ENCODE measurements at regions not wholly inside any gene's neighbourhood (a gene's known extent, or its start where the extent isn't known, plus 50 kb on each side); places are given as distances from the start of the nearest gene placed in this dataset.

- Histone ChIP-seq H3K79me2 (replicated peaks; ENCODE audit: insufficient read depth) (no peaks in the 10 kb centered on the region), H4K20me1 (replicated peaks; ENCODE audit: insufficient read depth) (no peaks in the 10 kb centered on the region), H3K4me3 (no peak overlapping the region), H2AFZ (no peak overlapping the region), H3F3A (replicated peaks; ENCODE audit: low read depth) (no peaks in the 10 kb centered on the region), H3K4me1 (ENCODE audit: insufficient read depth) (peaks cover 7% of the 10 kb centered on the region), H3K27ac (ENCODE audit: low read depth) (no peak overlapping the region), H3K36me3 (ENCODE audit: insufficient read depth) (no peaks in the 10 kb centered on the region), H3K27me3 (ENCODE audit: insufficient read depth) (no peaks in the 10 kb centered on the region), H3K4me2 (no peak overlapping the region), H3K9me2 (ENCODE audit: insufficient read depth) (0 out of 2 replicates have a peak, but pooled peaks cover 8% of the 10 kb centered on the region)
- H3K27ac Mint-ChIP-seq: no peak overlapping the region
- H3K9me3 Mint-ChIP-seq: no peaks in the 10 kb centered on the region
- DNase-seq (ENCODE audit: low spot score) (no peak), ATAC-seq (no peak)
- peaks cover 3% of the 10 kb centered on the region for H3K27me3 Mint-ChIP-seq (ENCODE audit: insufficient read depth, low read depth, poor library complexity)
- H3K4me3 Mint-ChIP-seq: no peak overlapping the region
- H3K4me1 Mint-ChIP-seq: peaks cover 6% of the 10 kb centered on the region
- H3K36me3 Mint-ChIP-seq (ENCODE audit: low read depth): no peaks in the 10 kb centered on the region
- no peak for TF ChIP-seq CREB1 (CRISPR knock-in tag; IDR thresholded peaks at IDR 0.05; ENCODE audit: low read depth)
- no peak for TF ChIP-seq ZNF114 (CRISPR knock-in tag; IDR thresholded peaks at IDR 0.05)
- no peak for TF ChIP-seq NANOG (IDR thresholded peaks at IDR 0.05; ENCODE audit: borderline replicate concordance)
- no peak for TF ChIP-seq ZNF331 (CRISPR knock-in tag; IDR thresholded peaks at IDR 0.05; ENCODE audit: low read depth)
- TF ChIP-seq CTCF (conservative IDR thresholded peaks at IDR 0.05; ENCODE audit: low read depth in 2 of 2): no peak
Measured at GRCh38 chr3:71854096-71854495, 69.1 kb upstream of the PROK2 start.

GRCh38 chr3:71851878-71852277 lies 66.9 kb upstream of the PROK2 start:
- no peak overlapping the region for H3K27ac ChIP-seq (ENCODE audit: low read depth)
- DNase-seq (ENCODE audit: low spot score): no peak
- no peaks in the 10 kb centered on the region for H3K79me2 ChIP-seq (replicated peaks; ENCODE audit: insufficient read depth)
- H3K9me3 Mint-ChIP-seq: no peaks in the 10 kb centered on the region
- H3K36me3 ChIP-seq (ENCODE audit: insufficient read depth): no peaks in the 10 kb centered on the region
- no peak overlapping the region for H3K4me3 ChIP-seq
- no peak overlapping the region for H3K4me2 ChIP-seq
- no peaks in the 10 kb centered on the region for H3K4me1 Mint-ChIP-seq
- no peaks in the 10 kb centered on the region for H4K20me1 ChIP-seq (replicated peaks; ENCODE audit: insufficient read depth)
- no peak for TF ChIP-seq ZNF462 (CRISPR knock-in tag; IDR thresholded peaks at IDR 0.05)
- TF ChIP-seq STAT1 (IDR thresholded peaks at IDR 0.05; ENCODE audit: unreplicated experiment): no peak
- no peak for TF ChIP-seq EZH2phosphoT487 (IDR thresholded peaks at IDR 0.05; ENCODE audit: unreplicated experiment)
- TF ChIP-seq ZNF114 (CRISPR knock-in tag; IDR thresholded peaks at IDR 0.05): no peak
- no peak for TF ChIP-seq REST (IDR thresholded peaks at IDR 0.05; ENCODE audit: unreplicated experiment)
- no peaks in the 10 kb centered on the region for H3K4me1 ChIP-seq (ENCODE audit: insufficient read depth)
- no peak overlapping the region for H2AFZ ChIP-seq
- H3K27me3 Mint-ChIP-seq (ENCODE audit: insufficient read depth, low read depth, poor library complexity): peaks cover 3% of the 10 kb centered on the region
- H3K27ac Mint-ChIP-seq: no peak overlapping the region
- H3K27me3 ChIP-seq (ENCODE audit: insufficient read depth): no peaks in the 10 kb centered on the region
- H3K4me3 Mint-ChIP-seq: no peak overlapping the region
- 0 out of 2 replicates have a peak, but pooled peaks cover 8% of the 10 kb centered on the region for H3K9me2 ChIP-seq (ENCODE audit: insufficient read depth)
- H3F3A ChIP-seq (replicated peaks; ENCODE audit: low read depth): no peaks in the 10 kb centered on the region
- H3K36me3 Mint-ChIP-seq (ENCODE audit: low read depth): no peaks in the 10 kb centered on the region
- no peak for ATAC-seq
